GM21825 (cell line): ENCODE measurements at regions not wholly inside any gene's neighbourhood (a gene's known extent, or its start where the extent isn't known, plus 50 kb on each side); places are given as distances from the start of the nearest gene placed in this dataset.
"Not testable (repeated sequence)": the region's sequence is repeated elsewhere in the genome, so short reads cannot be mapped to it uniquely, and the experiment has no call there.

Experiments
- ATAC-seq: cut with Tn5 transposase; IDR thresholded peaks from one replicate; pipeline ENCODE4 v1.9.1; 2021; ENCODE audit warnings: mild to moderate bottlenecking, moderate library complexity; ENCODE audit not compliant: unreplicated experiment

DNA sequence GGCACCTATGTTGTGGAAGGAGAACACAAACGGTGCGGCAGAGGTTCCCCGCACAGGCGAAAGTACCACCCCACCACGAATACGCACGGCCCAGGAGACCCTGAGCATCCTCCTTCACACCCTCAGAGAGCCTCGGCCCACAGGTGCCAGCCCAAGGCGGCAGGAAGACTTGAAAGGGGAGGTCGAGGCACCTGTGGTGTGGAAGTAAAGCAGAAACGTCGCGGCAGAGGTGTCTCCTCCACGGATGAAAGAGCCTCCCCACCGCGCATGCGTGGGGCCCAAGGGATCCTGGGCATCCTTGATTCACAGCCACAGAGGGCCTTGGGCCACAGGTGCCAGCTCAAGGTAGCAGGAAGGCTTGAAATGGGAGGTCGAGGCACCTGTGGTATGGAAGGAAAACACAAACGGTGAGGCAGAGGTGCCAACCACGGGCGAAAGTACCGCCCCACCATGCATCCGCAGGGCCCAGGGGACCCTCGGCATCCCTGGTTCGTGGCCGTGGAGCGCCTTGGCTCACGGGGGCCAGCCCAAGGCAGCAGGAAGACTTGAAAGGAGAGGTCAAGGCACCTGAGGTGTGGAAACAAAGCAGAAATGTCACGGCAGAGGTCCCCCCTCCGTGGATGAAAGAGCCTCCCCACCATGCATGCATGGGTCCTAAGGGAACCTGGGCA is 380.1 kb downstream of the ALG10 start:
- ATAC-seq: no peak

GRCh38 chr12:34402899-34403705 is 380.8 kb downstream of the ALG10 start:
- ATAC-seq: no peak

- no peak for ATAC-seq
Measured at GRCh38 chr12:34403706-34404376, 381.5 kb downstream of the ALG10 start.

DNA sequence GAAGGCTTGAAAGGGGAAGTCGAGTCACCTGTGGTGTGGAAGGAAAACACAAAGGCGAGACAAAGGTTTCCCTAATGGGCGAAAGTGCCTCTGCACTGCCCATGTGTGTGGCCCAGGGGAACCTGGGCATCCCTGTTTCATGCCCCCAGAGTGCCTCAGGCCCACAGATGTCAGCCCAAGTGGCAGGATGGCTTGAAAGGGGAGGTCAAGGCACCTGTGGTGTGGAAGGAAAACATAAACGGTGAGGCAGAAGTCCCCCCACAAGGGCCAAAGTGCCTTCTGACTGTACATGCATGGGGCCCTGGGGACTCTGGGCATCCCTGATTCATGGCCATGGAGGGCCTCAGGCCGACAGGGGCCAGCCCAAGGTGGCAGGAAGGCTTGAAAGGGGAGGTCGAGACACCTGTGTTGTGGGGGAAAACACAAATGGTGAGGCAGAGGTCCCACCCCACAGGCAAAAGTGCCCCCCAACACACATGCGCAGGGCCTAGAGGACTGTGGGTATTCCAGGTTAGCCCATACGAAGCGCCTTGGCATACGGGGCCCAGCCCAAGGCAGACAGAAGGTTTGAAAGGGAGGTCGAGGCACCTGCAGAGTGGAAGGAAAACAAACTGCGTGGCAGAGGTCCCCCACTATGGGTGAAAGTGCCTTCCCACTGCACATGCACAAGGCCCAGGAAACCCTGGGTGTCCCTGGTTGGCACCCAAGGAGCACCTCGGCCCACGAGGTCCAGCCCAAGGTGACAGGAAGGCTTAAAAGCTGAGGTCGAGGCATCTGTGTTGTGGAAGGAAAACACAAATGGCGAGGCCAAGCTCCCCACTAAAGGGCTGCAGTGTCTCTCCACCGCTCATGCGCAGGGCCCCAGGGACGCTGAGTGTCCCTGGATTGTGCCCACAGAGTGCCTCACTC is 382.3 kb downstream of the ALG10 start:
- no peak for ATAC-seq

DNA sequence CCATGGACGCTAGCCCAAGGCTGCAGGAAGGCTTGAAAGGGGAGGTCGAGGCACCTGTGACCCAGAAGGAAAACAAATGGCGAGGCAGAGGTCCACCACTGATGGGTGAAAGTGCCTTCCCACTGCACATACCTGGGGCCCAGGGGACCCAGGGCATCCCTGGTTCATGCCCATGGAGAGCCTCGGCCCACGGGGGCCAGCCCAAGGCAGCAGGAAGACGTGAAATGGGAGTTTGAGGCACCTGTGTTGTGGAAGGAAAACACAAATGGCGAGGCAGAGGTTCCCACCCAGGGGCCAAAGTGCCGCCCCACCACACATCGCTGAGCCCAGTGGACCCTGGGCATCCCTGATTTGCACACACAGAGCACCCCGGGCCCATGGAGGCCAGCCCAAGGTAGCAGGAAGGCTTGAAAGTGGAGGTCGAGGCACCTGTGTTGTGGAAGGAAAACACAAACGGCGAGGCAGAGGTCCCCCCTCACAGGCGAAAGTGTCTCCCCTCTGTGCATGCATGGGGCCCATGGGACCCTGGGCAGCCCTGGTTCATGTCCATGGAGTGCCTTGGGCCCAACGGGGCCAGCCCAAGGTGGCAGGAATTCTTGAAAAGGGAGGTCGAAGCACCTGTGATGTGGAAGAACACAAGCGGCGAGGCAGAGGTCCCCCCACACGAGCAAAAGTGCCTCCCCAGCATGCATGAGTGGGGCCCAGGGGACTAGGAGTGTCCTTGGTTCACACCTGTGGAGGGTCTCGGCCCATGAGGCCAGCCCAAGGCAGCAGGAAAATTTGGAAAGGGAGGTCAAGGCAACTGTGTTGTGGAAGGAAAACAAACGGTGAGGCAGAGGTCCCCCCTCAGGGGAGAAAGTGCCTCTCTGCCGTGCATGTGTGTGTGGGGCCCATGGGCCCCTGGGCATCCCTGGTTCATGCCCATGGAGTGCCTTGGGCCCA is 383.3 kb downstream of the ALG10 start:
- no peak for ATAC-seq

GRCh38 chr12:34406228-34406995 is 384.1 kb downstream of the ALG10 start:
- ATAC-seq: no peak

DNA sequence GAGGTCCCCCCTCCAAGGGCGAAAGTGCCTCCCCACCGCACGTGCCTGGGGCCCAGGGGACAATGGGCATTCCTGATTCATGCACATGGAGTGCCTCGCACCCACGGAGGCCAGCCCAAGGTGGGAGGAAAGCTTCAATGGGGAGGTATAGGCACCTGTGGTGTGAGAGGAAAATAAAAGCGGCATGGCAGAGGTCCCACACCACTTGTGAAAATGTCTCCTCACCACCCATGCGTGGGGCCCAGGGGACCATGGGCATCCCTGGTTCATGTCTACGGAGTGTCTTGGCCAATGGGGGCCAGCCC is 384.7 kb downstream of the ALG10 start:
- ATAC-seq: no peak

- no peak for ATAC-seq
Measured at GRCh38 chr12:34407813-34408212, 385.5 kb downstream of the ALG10 start.

- ATAC-seq: not testable (repeated sequence)
Measured at GRCh38 chr12:34431509-34431908, 409.2 kb downstream of the ALG10 start.
